SK-N-SH (cell line): ENCODE measurements at regions not wholly inside any gene's neighbourhood (a gene's known extent, or its start where the extent isn't known, plus 50 kb on each side); places are given as distances from the start of the nearest gene placed in this dataset.

Experiments used
- CTCF ChIA-PET: fragments of 300-600, 350-600 bp; formaldehyde crosslinking; extraction: SDS; loops from one replicate; lab custom pipeline; 2021; lab: Yijun Ruan, JAX
- POLR2A ChIA-PET: fragments of 350-600 bp; sonication (Branson Sonifier 250); formaldehyde crosslinking; extraction: SDS; loops from one replicate; lab custom pipeline; 2020; ENCODE audit warnings: antibody characterized with exemption, inconsistent platforms; lab: Yijun Ruan, JAX
- DNase-seq: peaks from one replicate; pipeline ENCODE4 v3.0.0; 2012
- H2AFZ ChIP-seq: fragments of 200-600 bp; sonication (generic); 2 replicates; pipeline ENCODE4 v1.8.1; 2016; ENCODE audit warnings: antibody characterized with exemption, mild to moderate bottlenecking, low read depth
- H3F3A ChIP-seq: fragments of 200-600 bp; sonication (generic); replicated peaks from 2 replicates; pipeline ENCODE3; 2016; ENCODE audit warnings: antibody characterized with exemption, mild to moderate bottlenecking; ENCODE audit not compliant: insufficient read depth
- H3K27ac ChIP-seq, 2 experiments: fragments of 200-500 bp in 1 of 2; fragments of 200-600 bp in 1 of 2; sonication (Bioruptor generic) in 1 of 2; sonication (generic), shearing (Covaris generic) in 1 of 2; 2 replicates each; pipeline versions ENCODE4 v1.5.1 to v1.6.1; 2014 to 2016; ENCODE audit warnings: low read depth in 2 of 2, inconsistent platforms in 1 of 2, low read length in 1 of 2, mild to moderate bottlenecking in 1 of 2, mixed read lengths in 1 of 2
- H3K27me3 ChIP-seq: fragments of 200-600 bp; sonication (generic), shearing (Covaris generic); 2 replicates; pipeline ENCODE4 v1.6.1; 2016; ENCODE audit warnings: mixed run types; ENCODE audit not compliant: insufficient read depth
- H3K36me3 ChIP-seq, 2 experiments: fragments of 200-500 bp in 1 of 2; fragments of 200-600 bp in 1 of 2; sonication (Bioruptor generic) in 1 of 2; sonication (generic) in 1 of 2; replicated peaks in 1 of 2; 2 replicates each; pipeline versions ENCODE3 to v1.5.1; 2014 to 2016; ENCODE audit warnings: low read length in 1 of 2, mild to moderate bottlenecking in 1 of 2; ENCODE audit not compliant: insufficient read depth in 2 of 2, control insufficient read depth in 1 of 2
- H3K4me1 ChIP-seq, 2 experiments: fragments of 200-500 bp in 1 of 2; fragments of 200-600 bp in 1 of 2; sonication (Bioruptor generic) in 1 of 2; sonication (generic), shearing (Covaris generic) in 1 of 2; 2 replicates each; pipeline versions ENCODE4 v1.5.1 to v1.6.1; 2014 to 2016; ENCODE audit warnings: low read depth in 1 of 2, low read length in 1 of 2, mixed run types in 1 of 2; ENCODE audit not compliant: insufficient read depth in 2 of 2, control insufficient read depth in 1 of 2
- H3K4me2 ChIP-seq: fragments of 200-600 bp; sonication (generic), shearing (Covaris generic); 2 replicates; pipeline ENCODE4 v1.6.1; 2017; ENCODE audit warnings: mixed run types
- H3K4me3 ChIP-seq, 2 experiments: fragments of 200-500 bp in 1 of 2; fragments of 200-600 bp in 1 of 2; sonication (Bioruptor generic) in 1 of 2; sonication (generic), shearing (Covaris generic) in 1 of 2; 2 replicates each; pipeline versions ENCODE4 v1.5.1 to v1.8.1; 2014 to 2016; ENCODE audit warnings: low read depth in 2 of 2, inconsistent platforms in 1 of 2, low read length in 1 of 2, mild to moderate bottlenecking in 1 of 2, mixed read lengths in 1 of 2, moderate library complexity in 1 of 2
- H3K79me2 ChIP-seq: fragments of 200-600 bp; sonication (generic); 2 replicates; pipeline ENCODE4 v1.8.1; 2017; ENCODE audit warnings: mild to moderate bottlenecking; ENCODE audit not compliant: insufficient read depth
- H3K9ac ChIP-seq: fragments of 200-600 bp; sonication (generic); 2 replicates; pipeline ENCODE4 v1.6.1; 2017; ENCODE audit warnings: mixed run types
- H3K9me2 ChIP-seq: fragments of 200-600 bp; sonication (generic); 2 replicates; pipeline ENCODE4 v1.6.1; 2017; ENCODE audit warnings: mixed run types
- H3K9me3 ChIP-seq: fragments of 200-600 bp; sonication (generic); 2 replicates; pipeline ENCODE4 v1.6.1; 2017; ENCODE audit warnings: mixed run types, mild to moderate bottlenecking, moderate library complexity
- H4K20me1 ChIP-seq: fragments of 200-600 bp; sonication (generic); 2 replicates; pipeline ENCODE4 v1.6.1; 2017; ENCODE audit warnings: mild to moderate bottlenecking, mixed run types; ENCODE audit not compliant: insufficient read depth
- CHD2 ChIP-seq: fragments of 150-350 bp; IDR thresholded peaks from 2 replicates; pipeline ENCODE4 v1.6.1; 2018; ENCODE audit warnings: low read length; ENCODE audit not compliant: partially characterized antibody
- CTCF ChIP-seq: fragments of 200-600 bp; sonication (generic); IDR thresholded peaks from 2 replicates; pipeline ENCODE4 v1.6.1; 2017; ENCODE audit warnings: antibody characterized with exemption, mild to moderate bottlenecking, moderate library complexity
- ELF1 ChIP-seq: IDR thresholded peaks from 2 replicates; pipeline ENCODE4 v1.4.0; 2012
- EP300 ChIP-seq, 2 experiments: IDR thresholded peaks; 2 replicates each; pipeline versions ENCODE4 v1.4.0 to v1.6.1; 2012; ENCODE audit warnings: borderline replicate concordance in 1 of 2, low read depth in 1 of 2, low read length in 1 of 2
- EZH2phosphoT487 ChIP-seq: fragments of 200-600 bp; sonication (generic); IDR thresholded peaks from 2 replicates; pipeline ENCODE4 v1.6.1; 2017; ENCODE audit warnings: low read depth, mixed run types, mild to moderate bottlenecking, antibody characterized with exemption, moderate library complexity, borderline replicate concordance
- FOSL2 ChIP-seq: IDR thresholded peaks from 2 replicates; pipeline ENCODE4 v1.4.0; 2012; ENCODE audit warnings: low read depth, mild to moderate bottlenecking, moderate library complexity, borderline replicate concordance
- FOXJ3 ChIP-seq: sonication (generic); formaldehyde crosslinking; IDR thresholded peaks from 2 replicates; pipeline ENCODE4 v1.5.1; 2020; ENCODE audit warnings: mild to moderate bottlenecking, missing genetic modification reagents
- FOXM1 ChIP-seq: IDR thresholded peaks from 2 replicates; pipeline ENCODE4 v1.4.0; 2012; ENCODE audit warnings: low read depth, mild to moderate bottlenecking
- GABPA ChIP-seq: IDR thresholded peaks from 2 replicates; pipeline ENCODE4 v1.4.0; 2012; ENCODE audit warnings: low read depth, mild to moderate bottlenecking
- GATA2 ChIP-seq: sonication (generic); formaldehyde crosslinking; IDR thresholded peaks from 2 replicates; pipeline ENCODE4 v1.5.0; 2020; ENCODE audit warnings: mild to moderate bottlenecking, missing genetic modification reagents
- JUND ChIP-seq: IDR thresholded peaks from 2 replicates; pipeline ENCODE4 v1.4.0; 2012
- MAX ChIP-seq: IDR thresholded peaks from 2 replicates; pipeline ENCODE4 v1.4.0; 2012; ENCODE audit warnings: low read depth
- MEF2A ChIP-seq: IDR thresholded peaks from 2 replicates; pipeline ENCODE4 v1.4.0; 2012; ENCODE audit warnings: low read depth, borderline replicate concordance
- MXI1 ChIP-seq: IDR thresholded peaks from 2 replicates; pipeline ENCODE4 v1.6.1; 2012; ENCODE audit warnings: mild to moderate bottlenecking, low read depth, low read length, improper control_type of control experiment
- NFIC ChIP-seq: IDR thresholded peaks from 2 replicates; pipeline ENCODE4 v1.4.0; 2012; ENCODE audit warnings: borderline replicate concordance
- PBX3 ChIP-seq: IDR thresholded peaks from 2 replicates; pipeline ENCODE4; 2012
- POLR2AphosphoS5 ChIP-seq: IDR thresholded peaks from 2 replicates; pipeline ENCODE4 v1.6.1; 2012; ENCODE audit warnings: low read depth, low read length
- RXRA ChIP-seq: IDR thresholded peaks from 2 replicates; pipeline ENCODE4 v1.4.0; 2012; ENCODE audit warnings: low read depth, mild to moderate bottlenecking, borderline replicate concordance
- SMC3 ChIP-seq: IDR thresholded peaks from 2 replicates; pipeline ENCODE4 v1.6.1; 2012; ENCODE audit warnings: low read depth, low read length, improper control_type of control experiment
- TAF1 ChIP-seq: IDR thresholded peaks from 2 replicates; pipeline ENCODE4 v1.6.1; 2012; ENCODE audit warnings: low read depth, mild to moderate bottlenecking, low read length, moderate library complexity, borderline replicate concordance
- TEAD4 ChIP-seq: IDR thresholded peaks from 2 replicates; pipeline ENCODE4 v1.4.0; 2012; ENCODE audit warnings: mild to moderate bottlenecking, borderline replicate concordance; ENCODE audit not compliant: insufficient read depth
- USF1 ChIP-seq: IDR thresholded peaks from 2 replicates; pipeline ENCODE4 v1.4.0; 2012; ENCODE audit warnings: low read depth, borderline replicate concordance
- YY1 ChIP-seq: IDR thresholded peaks from 2 replicates; pipeline ENCODE4 v1.4.0; 2012; ENCODE audit warnings: low read depth, mild to moderate bottlenecking
- ZBTB33 ChIP-seq: IDR thresholded peaks from 2 replicates; pipeline ENCODE4 v1.4.0; 2012; ENCODE audit warnings: low read depth, borderline replicate concordance
- WGBS: methylation state at CpG from one replicate; pipeline ENCODE4 v1.1.6; 2017; ENCODE audit warnings: low lambda C conversion rate; 5-methylcytosine and 5-hydroxymethylcytosine counted together

- Histone ChIP-seq H3K36me3 (no peaks in the 10 kb centered on the region), H2AFZ (no peak overlapping the region), H3K4me2 (no peak overlapping the region), H3K9ac (no peak overlapping the region), H3K79me2 (no peaks in the 10 kb centered on the region), H3K4me3 (no peak overlapping the region), H3K9me2 (no peaks in the 10 kb centered on the region), H3K4me1 (no peaks in the 10 kb centered on the region), H3K27me3 (no peaks in the 10 kb centered on the region), H3K27ac (no peak overlapping the region), H4K20me1 (no peaks in the 10 kb centered on the region), H3F3A (no peaks in the 10 kb centered on the region), H3K9me3 (no peaks in the 10 kb centered on the region)
- ChIA-PET CTCF (no interaction called here), POLR2A (no interaction called here)
- WGBS = 8% methylated on average over 1 of the region's 1 CpG
- no peak for DNase-seq
- TF ChIP-seq ZBTB33 = no peak
- no peak for TF ChIP-seq POLR2AphosphoS5
- TF ChIP-seq GATA2 (CRISPR knock-in tag) = no peak
- no peak for TF ChIP-seq USF1
- TF ChIP-seq FOXM1 = no peak
- no peak for TF ChIP-seq EZH2phosphoT487
- no peak for TF ChIP-seq ELF1
- no peak for TF ChIP-seq YY1
- TF ChIP-seq GABPA = no peak
- TF ChIP-seq TAF1 = no peak
- TF ChIP-seq MEF2A = no peak
These were observed 979.3 kb downstream of the GLUD2 start for GRCh38 chrX:122026665-122027064.

GRCh38 chrX:122046226-122046625 is 998.8 kb downstream of the GLUD2 start:
- CTCF ChIA-PET = no interaction called here
- 13% methylated on average over 1 of the region's 1 CpG for WGBS
- no peak for DNase-seq
- H2AFZ ChIP-seq = no peak overlapping the region
- no peaks in the 10 kb centered on the region for H4K20me1 ChIP-seq
- no peak overlapping the region for H3K9ac ChIP-seq
- no peak overlapping the region for H3K4me3 ChIP-seq
- H3K4me1 ChIP-seq = no peaks in the 10 kb centered on the region
- no peaks in the 10 kb centered on the region for H3K79me2 ChIP-seq
- TF ChIP-seq YY1 (no peak), CTCF (no peak), FOSL2 (no peak), EZH2phosphoT487 (no peak), PBX3 (no peak), TEAD4 (no peak), MAX (no peak), EP300 (IDR thresholded peaks at IDR 0.05; ENCODE audit: borderline replicate concordance in 1 of 2, low read depth in 1 of 2, low read length in 1 of 2) (no peak), MEF2A (no peak), NFIC (no peak), FOXJ3 (no peak), JUND (no peak), RXRA (no peak), SMC3 (no peak), GABPA (no peak), MXI1 (no peak), CHD2 (no peak)
- TF ChIP-seq, all 33 proteins: peak for 0
- Histone ChIP-seq H3K9me3 (no peaks in the 10 kb centered on the region), H3F3A (no peaks in the 10 kb centered on the region), H3K4me2 (no peak overlapping the region), H3K27me3 (no peaks in the 10 kb centered on the region), H3K36me3 (no peaks in the 10 kb centered on the region), H3K9me2 (no peaks in the 10 kb centered on the region), H3K27ac (no peak overlapping the region)
- POLR2A ChIA-PET = no interaction called here
